ENCODE measurements at regions not wholly inside any gene's neighbourhood (a gene's known extent, or its start where the extent isn't known, plus 50 kb on each side); places are given as distances from the start of the nearest gene placed in this dataset.

DNA sequence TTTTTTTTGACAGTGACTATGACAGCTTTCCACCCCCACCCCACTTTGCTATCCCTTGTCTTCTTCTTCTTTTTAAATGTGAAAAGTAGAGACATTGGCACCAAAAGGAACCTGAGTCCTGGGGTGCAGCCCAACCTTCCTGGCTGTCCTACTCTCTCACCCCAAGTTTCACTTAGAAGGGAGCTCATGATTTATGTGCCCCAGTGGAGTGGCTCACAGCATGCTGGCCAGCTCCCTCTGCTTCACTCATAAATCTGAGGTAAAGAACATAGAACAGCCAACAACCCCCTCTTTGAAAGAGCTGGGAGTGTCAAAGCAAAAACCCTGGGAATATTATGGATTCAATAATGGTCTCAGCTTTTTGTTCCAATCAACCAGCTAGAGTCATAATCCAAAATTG is 196.3 kb upstream of the DAPK1 start:
- TF ChIP-seq EZH2 (IDR thresholded peaks at IDR 0.05; ENCODE audit: low read length), result no peak
- Histone ChIP-seq H3K9ac (ENCODE audit: control insufficient read depth, extremely low read depth, insufficient read depth, low read length) (no peak overlapping the region), H3K9me3 (ENCODE audit: control insufficient read depth, low read depth, low read length) (no peaks in the 10 kb centered on the region), H2AFZ (ENCODE audit: control insufficient read depth, low read length) (no peak overlapping the region), H3K4me1 (ENCODE audit: control insufficient read depth, extremely low read depth, insufficient read depth, low read length) (no peaks in the 10 kb centered on the region), H3K4me3 (ENCODE audit: control insufficient read depth in 2 of 3, extremely low read depth in 1 of 3, insufficient read depth in 2 of 3, low read depth in 1 of 3, low read length in 3 of 3) (no peak overlapping the region), H3K79me2 (ENCODE audit: control insufficient read depth, insufficient read depth, low read length) (no peaks in the 10 kb centered on the region), H4K20me1 (ENCODE audit: control insufficient read depth, extremely low read depth, insufficient read depth, low read length) (no peaks in the 10 kb centered on the region), H3K27me3 (ENCODE audit: control insufficient read depth, extremely low read depth, insufficient read depth, low read length) (no peaks in the 10 kb centered on the region), H3K27ac (ENCODE audit: control insufficient read depth, insufficient read depth, low read length) (no peak overlapping the region), H3K4me2 (ENCODE audit: control insufficient read depth, extremely low read depth, insufficient read depth, low read depth, low read length) (no peak overlapping the region), H3K36me3 (ENCODE audit: control insufficient read depth in 2 of 2, extremely low read depth in 1 of 2, insufficient read depth in 2 of 2, low read length in 2 of 2) (no peaks in the 10 kb centered on the region), H3K9me1 (ENCODE audit: control insufficient read depth, extremely low read depth, insufficient read depth, low read length) (no peaks in the 10 kb centered on the region)
- FAIRE-seq, result no peak
- dilution Hi-C loops (cut with MboI; ENCODE audit: extremely low pct_ligation_motif_present, low sequenced_read_pairs), result no loop called here
- no peak for DNase-seq (ENCODE audit: low read depth, low spot score)

- FAIRE-seq, result no peak
- TF ChIP-seq, protein P1, sequence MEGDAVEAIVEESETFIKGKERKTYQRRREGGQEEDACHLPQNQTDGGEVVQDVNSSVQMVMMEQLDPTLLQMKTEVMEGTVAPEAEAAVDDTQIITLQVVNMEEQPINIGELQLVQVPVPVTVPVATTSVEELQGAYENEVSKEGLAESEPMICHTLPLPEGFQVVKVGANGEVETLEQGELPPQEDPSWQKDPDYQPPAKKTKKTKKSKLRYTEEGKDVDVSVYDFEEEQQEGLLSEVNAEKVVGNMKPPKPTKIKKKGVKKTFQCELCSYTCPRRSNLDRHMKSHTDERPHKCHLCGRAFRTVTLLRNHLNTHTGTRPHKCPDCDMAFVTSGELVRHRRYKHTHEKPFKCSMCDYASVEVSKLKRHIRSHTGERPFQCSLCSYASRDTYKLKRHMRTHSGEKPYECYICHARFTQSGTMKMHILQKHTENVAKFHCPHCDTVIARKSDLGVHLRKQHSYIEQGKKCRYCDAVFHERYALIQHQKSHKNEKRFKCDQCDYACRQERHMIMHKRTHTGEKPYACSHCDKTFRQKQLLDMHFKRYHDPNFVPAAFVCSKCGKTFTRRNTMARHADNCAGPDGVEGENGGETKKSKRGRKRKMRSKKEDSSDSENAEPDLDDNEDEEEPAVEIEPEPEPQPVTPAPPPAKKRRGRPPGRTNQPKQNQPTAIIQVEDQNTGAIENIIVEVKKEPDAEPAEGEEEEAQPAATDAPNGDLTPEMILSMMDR (optimal IDR thresholded peaks at IDR 0.05 in 1 of 3, IDR thresholded peaks at IDR 0.05 in 1 of 3, conservative IDR thresholded peaks at IDR 0.05 in 1 of 3; ENCODE audit: extremely low read depth in 1 of 3, insufficient read depth in 2 of 3, low read length in 3 of 3), result no peak
- no peak for TF ChIP-seq EZH2 (IDR thresholded peaks at IDR 0.05; ENCODE audit: low read length)
- no peak overlapping the region for H2AFZ ChIP-seq (ENCODE audit: control insufficient read depth, low read length)
Measured at GRCh38 chr9:87305151-87305550, 192.5 kb upstream of the DAPK1 start.

GRCh38 chr9:87306006-87306405 is 191.7 kb upstream of the DAPK1 start:
- dilution Hi-C loops (cut with MboI; ENCODE audit: extremely low pct_ligation_motif_present, low sequenced_read_pairs), result no loop called here
- no peaks in the 10 kb centered on the region for H3K9me3 ChIP-seq (ENCODE audit: control insufficient read depth, low read depth, low read length)
- no peak overlapping the region for H3K4me3 ChIP-seq (ENCODE audit: control insufficient read depth in 2 of 3, extremely low read depth in 1 of 3, insufficient read depth in 2 of 3, low read depth in 1 of 3, low read length in 3 of 3)
- no peaks in the 10 kb centered on the region for H3K79me2 ChIP-seq (ENCODE audit: control insufficient read depth, insufficient read depth, low read length)
- H3K36me3 ChIP-seq (ENCODE audit: control insufficient read depth in 2 of 2, extremely low read depth in 1 of 2, insufficient read depth in 2 of 2, low read length in 2 of 2), result no peaks in the 10 kb centered on the region
- FAIRE-seq (no peak), DNase-seq (ENCODE audit: low read depth, low spot score) (no peak)
- H3K4me1 ChIP-seq (ENCODE audit: control insufficient read depth, extremely low read depth, insufficient read depth, low read length), result no peaks in the 10 kb centered on the region
- H3K27ac ChIP-seq (ENCODE audit: control insufficient read depth, insufficient read depth, low read length), result no peak overlapping the region
- H3K4me2 ChIP-seq (ENCODE audit: control insufficient read depth, extremely low read depth, insufficient read depth, low read depth, low read length), result no peak overlapping the region
- no peak overlapping the region for H3K9ac ChIP-seq (ENCODE audit: control insufficient read depth, extremely low read depth, insufficient read depth, low read length)
- no peaks in the 10 kb centered on the region for H4K20me1 ChIP-seq (ENCODE audit: control insufficient read depth, extremely low read depth, insufficient read depth, low read length)
- H3K9me1 ChIP-seq (ENCODE audit: control insufficient read depth, extremely low read depth, insufficient read depth, low read length), result no peaks in the 10 kb centered on the region
- TF ChIP-seq EZH2 (IDR thresholded peaks at IDR 0.05; ENCODE audit: low read length), result no peak
- TF ChIP-seq, protein P1 (optimal IDR thresholded peaks at IDR 0.05 in 1 of 3, IDR thresholded peaks at IDR 0.05 in 1 of 3, conservative IDR thresholded peaks at IDR 0.05 in 1 of 3; ENCODE audit: extremely low read depth in 1 of 3, insufficient read depth in 2 of 3, low read length in 3 of 3), result no peak
- H2AFZ ChIP-seq (ENCODE audit: control insufficient read depth, low read length), result no peak overlapping the region
- H3K27me3 ChIP-seq (ENCODE audit: control insufficient read depth, extremely low read depth, insufficient read depth, low read length), result no peaks in the 10 kb centered on the region

More at GRCh38 chr9:87305151-87305550, 192.5 kb upstream of the DAPK1 start:
- H3K9ac ChIP-seq (ENCODE audit: control insufficient read depth, extremely low read depth, insufficient read depth, low read length), result no peak overlapping the region
- dilution Hi-C loops (cut with MboI; ENCODE audit: extremely low pct_ligation_motif_present, low sequenced_read_pairs), result no loop called here
- no peaks in the 10 kb centered on the region for H3K4me1 ChIP-seq (ENCODE audit: control insufficient read depth, extremely low read depth, insufficient read depth, low read length)
- DNase-seq (ENCODE audit: low read depth, low spot score), result no peak
- no peaks in the 10 kb centered on the region for H3K27me3 ChIP-seq (ENCODE audit: control insufficient read depth, extremely low read depth, insufficient read depth, low read length)
- no peak overlapping the region for H3K4me3 ChIP-seq (ENCODE audit: control insufficient read depth in 2 of 3, extremely low read depth in 1 of 3, insufficient read depth in 2 of 3, low read depth in 1 of 3, low read length in 3 of 3)
- no peak overlapping the region for H3K4me2 ChIP-seq (ENCODE audit: control insufficient read depth, extremely low read depth, insufficient read depth, low read depth, low read length)
- no peaks in the 10 kb centered on the region for H3K9me1 ChIP-seq (ENCODE audit: control insufficient read depth, extremely low read depth, insufficient read depth, low read length)
- H4K20me1 ChIP-seq (ENCODE audit: control insufficient read depth, extremely low read depth, insufficient read depth, low read length), result no peaks in the 10 kb centered on the region
- H3K36me3 ChIP-seq (ENCODE audit: control insufficient read depth in 2 of 2, extremely low read depth in 1 of 2, insufficient read depth in 2 of 2, low read length in 2 of 2), result no peaks in the 10 kb centered on the region
- H3K27ac ChIP-seq (ENCODE audit: control insufficient read depth, insufficient read depth, low read length), result no peak overlapping the region
- H3K9me3 ChIP-seq (ENCODE audit: control insufficient read depth, low read depth, low read length), result no peaks in the 10 kb centered on the region
- H3K79me2 ChIP-seq (ENCODE audit: control insufficient read depth, insufficient read depth, low read length), result no peaks in the 10 kb centered on the region
